Upper lobe of left lung (tissue), 6 donors: ENCODE measurements at regions not wholly inside any gene's neighbourhood (a gene's known extent, or its start where the extent isn't known, plus 50 kb on each side); places are given as distances from the start of the nearest gene placed in this dataset.

Source experiments
- ATAC-seq, 2 donors: fragments of 200-7000 bp; cut with Tn5 transposase; one replicate each; pipeline ENCODE4 v1.9.1; 2022; ENCODE audit warnings: mild to moderate bottlenecking in 2 of 2, moderate library complexity in 2 of 2; ENCODE audit not compliant: low FRiP score in 2 of 2
- DNase-seq, 2 donors: peaks; one replicate each; pipeline ENCODE4 v3.0.0-alpha.2; 2019 to 2020
- H3K27ac ChIP-seq, 4 donors: fragments of 200-600 bp; sonication (generic); one replicate each; pipeline ENCODE4 v1.5.1; 2016 to 2019
- H3K27me3 ChIP-seq, 4 donors: fragments of 200-600 bp; sonication (generic); one replicate each; pipeline ENCODE4 v1.5.1; 2017 to 2019
- H3K36me3 ChIP-seq, 4 donors: fragments of 200-600 bp; sonication (generic); one replicate each; pipeline ENCODE4 v1.5.1; 2016 to 2019
- H3K4me1 ChIP-seq, 4 donors: fragments of 200-600 bp; sonication (generic); one replicate each; pipeline ENCODE4 v1.5.1; 2018 to 2019
- H3K4me3 ChIP-seq, 4 donors: fragments of 200-600 bp; sonication (generic); one replicate each; pipeline ENCODE4 v1.5.1; 2017 to 2019; ENCODE audit warnings: mild to moderate bottlenecking in 2 of 4, moderate library complexity in 1 of 4
- H3K9me3 ChIP-seq, 4 donors: fragments of 200-600 bp; sonication (generic); one replicate each; pipeline ENCODE4 v1.5.1; 2018 to 2019
- EP300 ChIP-seq, 4 donors: sonication (generic); formaldehyde crosslinking; IDR thresholded peaks; one replicate each; pipeline ENCODE4 v1.5.1; 2017; ENCODE audit warnings: antibody characterized with exemption in 4 of 4, control low read depth in 2 of 4
- POLR2A ChIP-seq, 4 donors: fragments of 450-650 bp; IDR thresholded peaks; one replicate each; pipeline ENCODE4 v1.5.1; 2016 to 2017; ENCODE audit warnings: antibody characterized with exemption in 4 of 4, mild to moderate bottlenecking in 2 of 4
- POLR2AphosphoS5 ChIP-seq, 2 donors: sonication (generic); formaldehyde crosslinking; IDR thresholded peaks; one replicate each; pipeline ENCODE4 v1.5.1; 2017; ENCODE audit warnings: antibody characterized with exemption in 2 of 2
- WGBS, 2 donors: methylation state at CpG; one replicate each; pipeline ENCODE4 v1.1.5; 2017 to 2018; 5-methylcytosine and 5-hydroxymethylcytosine counted together
- TF ChIP-seq, protein P1 (sequence below), 6 experiments: fragments of 450-650 bp in 4 of 6; fragments of 200-600 bp in 2 of 6; sonication (generic) in 2 of 6; IDR thresholded peaks; one replicate each; pipeline ENCODE4 v1.5.1; 2016 to 2019; ENCODE audit warnings: antibody characterized with exemption in 6 of 6
- donor health status: DM: no; HTN: no; CAD: no; lungs with moderate emphysema.
- donor health status: DM: no; HTN: yes; CAD: no; lungs with severe emphysema.

DNA sequence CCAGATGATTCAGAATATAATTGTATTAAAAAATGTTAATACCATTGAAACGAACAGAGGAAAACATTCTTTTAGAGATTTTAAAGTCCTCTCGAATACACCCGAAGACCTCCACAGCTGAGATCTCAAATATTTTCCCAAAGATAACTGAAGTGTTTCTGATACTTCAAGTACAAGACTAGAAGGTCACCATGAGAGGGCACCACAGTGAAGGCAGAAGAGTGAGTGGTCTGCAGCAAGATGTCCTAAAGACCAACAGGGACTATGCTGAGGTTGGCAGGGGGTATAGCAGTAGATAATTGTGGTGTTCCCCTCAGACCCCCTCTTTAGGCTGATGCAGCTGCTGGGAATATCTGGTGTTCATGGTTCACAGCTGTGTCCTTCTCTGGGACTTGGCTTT lies 156.5 kb downstream of the PDCD6IP start:
- no peak for DNase-seq
- Histone ChIP-seq H3K27ac (no peak overlapping the region), H3K27me3 (no peaks in the 10 kb centered on the region), H3K9me3 (no peaks in the 10 kb centered on the region), H3K36me3 (no peaks in the 10 kb centered on the region), H3K4me3 (no peak overlapping the region), H3K4me1 (no peaks in the 10 kb centered on the region)
- no peak for ATAC-seq
- 73 to 84% methylated on average over 3 of the region's 3 CpGs for WGBS, 2 donors
- TF ChIP-seq, protein P1, sequence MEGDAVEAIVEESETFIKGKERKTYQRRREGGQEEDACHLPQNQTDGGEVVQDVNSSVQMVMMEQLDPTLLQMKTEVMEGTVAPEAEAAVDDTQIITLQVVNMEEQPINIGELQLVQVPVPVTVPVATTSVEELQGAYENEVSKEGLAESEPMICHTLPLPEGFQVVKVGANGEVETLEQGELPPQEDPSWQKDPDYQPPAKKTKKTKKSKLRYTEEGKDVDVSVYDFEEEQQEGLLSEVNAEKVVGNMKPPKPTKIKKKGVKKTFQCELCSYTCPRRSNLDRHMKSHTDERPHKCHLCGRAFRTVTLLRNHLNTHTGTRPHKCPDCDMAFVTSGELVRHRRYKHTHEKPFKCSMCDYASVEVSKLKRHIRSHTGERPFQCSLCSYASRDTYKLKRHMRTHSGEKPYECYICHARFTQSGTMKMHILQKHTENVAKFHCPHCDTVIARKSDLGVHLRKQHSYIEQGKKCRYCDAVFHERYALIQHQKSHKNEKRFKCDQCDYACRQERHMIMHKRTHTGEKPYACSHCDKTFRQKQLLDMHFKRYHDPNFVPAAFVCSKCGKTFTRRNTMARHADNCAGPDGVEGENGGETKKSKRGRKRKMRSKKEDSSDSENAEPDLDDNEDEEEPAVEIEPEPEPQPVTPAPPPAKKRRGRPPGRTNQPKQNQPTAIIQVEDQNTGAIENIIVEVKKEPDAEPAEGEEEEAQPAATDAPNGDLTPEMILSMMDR (IDR thresholded peaks at IDR 0.05) = no peak
- TF ChIP-seq EP300 (IDR thresholded peaks at IDR 0.05) (no peak), POLR2A (IDR thresholded peaks at IDR 0.05) (no peak), POLR2AphosphoS5 (IDR thresholded peaks at IDR 0.05) (no peak)

DNA sequence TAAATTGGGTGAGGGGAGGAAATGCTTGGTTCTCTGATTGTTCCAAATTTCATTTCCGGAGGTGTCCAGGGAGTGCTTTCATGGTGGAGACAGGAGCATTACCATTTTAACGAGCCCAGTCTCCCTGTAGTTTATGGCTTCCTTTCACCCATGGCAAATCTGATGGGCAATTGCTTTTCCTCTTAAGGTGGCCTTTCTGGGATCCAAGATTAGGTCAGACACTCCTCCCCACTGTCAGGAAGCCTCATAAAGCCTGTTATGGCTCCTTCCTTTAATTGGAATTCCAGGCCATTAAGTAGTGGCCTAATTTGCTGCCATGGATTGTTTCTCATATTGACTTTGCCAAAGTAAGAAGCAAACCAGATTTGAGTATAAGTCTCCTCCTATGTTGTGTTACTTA lies 157.8 kb downstream of the PDCD6IP start:
- ATAC-seq = no peak
- H3K4me3 ChIP-seq = no peak overlapping the region
- 85 to 87% methylated on average over 2 of the region's 2 CpGs for WGBS, 2 donors
- no peaks in the 10 kb centered on the region for H3K27me3 ChIP-seq
- TF ChIP-seq POLR2A (IDR thresholded peaks at IDR 0.05) = no peak
- no peak for TF ChIP-seq POLR2AphosphoS5 (IDR thresholded peaks at IDR 0.05)
- TF ChIP-seq, protein P1 (IDR thresholded peaks at IDR 0.05) = no peak
- TF ChIP-seq EP300 (IDR thresholded peaks at IDR 0.05) = no peak
- no peaks in the 10 kb centered on the region for H3K36me3 ChIP-seq
- DNase-seq = no peak
- no peak overlapping the region for H3K27ac ChIP-seq
- H3K9me3 ChIP-seq = no peaks in the 10 kb centered on the region
- H3K4me1 ChIP-seq = no peaks in the 10 kb centered on the region

DNA sequence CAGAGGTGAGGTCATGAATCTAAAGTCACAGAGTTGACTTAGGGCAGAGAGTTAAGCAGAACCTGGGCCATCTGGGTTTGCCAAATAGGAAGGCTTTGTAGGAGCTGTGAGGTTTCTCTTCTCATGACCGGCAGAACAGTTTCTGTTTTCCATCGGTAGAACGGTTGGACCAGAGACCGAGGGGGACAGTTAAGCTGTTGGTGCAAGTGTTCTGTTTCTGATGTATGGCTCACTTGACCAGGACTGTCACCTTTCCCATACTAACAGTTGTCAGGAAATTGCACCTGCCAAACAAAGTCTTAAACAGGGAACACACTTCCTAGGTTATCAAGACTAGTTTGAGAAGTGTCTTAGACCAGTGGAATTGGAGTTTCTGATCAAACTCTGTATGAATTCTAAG lies 158.3 kb downstream of the PDCD6IP start:
- no peak for TF ChIP-seq POLR2A (IDR thresholded peaks at IDR 0.05)
- no peak for TF ChIP-seq EP300 (IDR thresholded peaks at IDR 0.05)
- TF ChIP-seq, protein P1 (IDR thresholded peaks at IDR 0.05) = no peak
- TF ChIP-seq POLR2AphosphoS5 (IDR thresholded peaks at IDR 0.05) = no peak
- no peaks in the 10 kb centered on the region for H3K4me1 ChIP-seq
- DNase-seq (no peak), ATAC-seq (no peak)
- WGBS, 2 donors = 89 to 91% methylated on average over 4 of the region's 4 CpGs
- no peak overlapping the region for H3K4me3 ChIP-seq
- no peaks in the 10 kb centered on the region for H3K9me3 ChIP-seq
- no peaks in the 10 kb centered on the region for H3K27me3 ChIP-seq
- no peak overlapping the region for H3K27ac ChIP-seq
- H3K36me3 ChIP-seq = no peaks in the 10 kb centered on the region

DNA sequence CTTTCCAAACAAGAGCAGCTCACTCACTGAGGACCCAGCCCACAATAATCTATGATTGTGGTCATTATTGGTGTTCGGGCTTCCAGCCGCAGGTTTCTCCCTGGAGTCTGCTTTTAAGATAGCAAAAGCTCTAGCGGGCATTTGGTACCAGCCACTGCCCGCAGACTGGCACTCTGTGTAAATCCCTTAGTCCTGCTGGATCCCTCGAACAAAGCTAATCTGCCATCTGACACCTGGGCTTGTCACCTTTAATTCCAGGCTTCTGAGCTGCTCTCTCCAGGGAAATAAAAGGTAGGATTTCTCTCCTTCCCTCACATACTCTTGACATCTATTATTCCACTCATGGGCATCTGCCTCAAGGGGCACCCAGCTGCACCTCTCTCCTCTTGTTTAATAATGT lies 158.7 kb downstream of the PDCD6IP start:
- DNase-seq = no peak
- TF ChIP-seq EP300 (IDR thresholded peaks at IDR 0.05) = no peak
- no peak for TF ChIP-seq POLR2AphosphoS5 (IDR thresholded peaks at IDR 0.05)
- TF ChIP-seq, protein P1 (IDR thresholded peaks at IDR 0.05) = no peak
- TF ChIP-seq POLR2A (IDR thresholded peaks at IDR 0.05) = no peak
- H3K36me3 ChIP-seq = no peaks in the 10 kb centered on the region

GRCh38 chr3:33958661-33959060 lies 160.2 kb downstream of the PDCD6IP start:
- 75 to 82% methylated on average over 1 of the region's 1 CpG for WGBS, 2 donors
- Histone ChIP-seq H3K27ac (no peak overlapping the region), H3K4me3 (no peak overlapping the region), H3K36me3 (no peaks in the 10 kb centered on the region), H3K27me3 (no peaks in the 10 kb centered on the region), H3K9me3 (no peaks in the 10 kb centered on the region), H3K4me1 (no peaks in the 10 kb centered on the region)
- TF ChIP-seq POLR2A (IDR thresholded peaks at IDR 0.05) = no peak
- TF ChIP-seq EP300 (IDR thresholded peaks at IDR 0.05) = no peak
- no peak for TF ChIP-seq POLR2AphosphoS5 (IDR thresholded peaks at IDR 0.05)
- TF ChIP-seq, protein P1 (IDR thresholded peaks at IDR 0.05) = no peak
- DNase-seq (no peak), ATAC-seq (no peak)

More for the DNA sequence above, 158.7 kb downstream of the PDCD6IP start:
- Histone ChIP-seq H3K9me3 (no peaks in the 10 kb centered on the region), H3K4me3 (no peak overlapping the region), H3K27ac (no peak overlapping the region), H3K27me3 (no peaks in the 10 kb centered on the region), H3K4me1 (no peaks in the 10 kb centered on the region)
- ATAC-seq = no peak
- 91% methylated on average over 5 of the region's 5 CpGs for WGBS, 2 donors
